Esophagus mucosa (tissue), 1 donor: ENCODE measurements at regions not wholly inside any gene's neighbourhood (a gene's known extent, or its start where the extent isn't known, plus 50 kb on each side); places are given as distances from the start of the nearest gene placed in this dataset.

Source experiments
- ATAC-seq: fragments of 200-7000 bp; cut with Tn5 transposase; one replicate; pipeline ENCODE4 v1.9.1; 2020
- donor health status: DM: yes; HTN: yes; CAD: no.

DNA sequence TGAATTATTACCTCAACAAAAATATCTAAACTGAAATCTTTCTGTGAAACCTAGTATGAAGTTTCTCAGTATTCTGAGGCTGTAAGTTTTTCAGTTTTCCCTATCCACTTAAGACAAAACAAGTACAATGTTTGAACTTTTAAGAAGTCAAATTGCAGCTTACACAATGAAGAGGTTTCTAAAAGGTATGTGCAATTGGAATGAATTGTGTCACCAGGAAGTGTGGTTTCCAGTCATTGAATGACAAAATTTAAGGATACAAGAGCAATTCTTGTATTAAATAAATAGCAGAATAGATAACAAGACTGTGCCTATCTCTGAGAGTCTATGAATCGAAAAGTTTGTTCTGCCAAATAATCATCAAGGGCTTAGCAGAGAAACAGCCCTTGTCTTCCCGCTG, 207.3 kb downstream of the ANKRD50 start:
- no peak for ATAC-seq

DNA sequence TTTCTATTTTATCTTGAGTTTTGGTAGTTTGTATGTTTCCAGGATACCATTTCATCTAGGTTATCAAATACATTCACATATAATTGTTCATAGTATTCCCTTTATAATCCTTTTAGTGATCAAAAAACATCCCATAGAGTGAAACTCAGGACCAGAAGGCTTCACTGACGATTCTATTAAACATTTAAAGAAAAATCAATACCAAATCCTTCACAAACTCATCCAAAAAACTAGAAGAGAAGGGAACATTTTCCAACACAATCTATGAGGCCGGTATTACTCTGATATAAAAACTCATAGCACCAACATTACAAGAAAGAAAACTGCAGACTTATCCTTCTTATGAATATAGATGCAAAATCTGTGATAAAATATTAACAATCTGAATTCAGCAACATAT, 203.4 kb downstream of the ANKRD50 start:
- no peak for ATAC-seq

DNA sequence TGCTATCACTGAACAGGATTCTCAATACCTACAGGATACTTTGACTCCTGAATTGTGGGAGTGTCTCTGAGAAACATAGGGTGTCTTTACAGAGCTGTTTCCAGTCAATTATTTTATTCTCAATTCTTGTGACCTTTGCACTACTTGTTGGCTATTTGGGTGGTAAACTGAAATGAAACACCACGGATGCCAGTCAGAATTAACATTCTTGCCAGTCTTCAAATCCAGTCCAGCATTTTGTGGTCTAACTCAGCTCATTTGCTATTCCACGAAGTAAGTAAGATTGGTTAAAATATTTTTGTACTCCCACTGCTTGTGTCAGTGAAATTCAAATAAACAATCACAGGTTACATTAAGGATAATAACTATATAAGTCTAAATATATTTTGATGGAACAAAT, 197.9 kb downstream of the ANKRD50 start:
- no peak for ATAC-seq

DNA sequence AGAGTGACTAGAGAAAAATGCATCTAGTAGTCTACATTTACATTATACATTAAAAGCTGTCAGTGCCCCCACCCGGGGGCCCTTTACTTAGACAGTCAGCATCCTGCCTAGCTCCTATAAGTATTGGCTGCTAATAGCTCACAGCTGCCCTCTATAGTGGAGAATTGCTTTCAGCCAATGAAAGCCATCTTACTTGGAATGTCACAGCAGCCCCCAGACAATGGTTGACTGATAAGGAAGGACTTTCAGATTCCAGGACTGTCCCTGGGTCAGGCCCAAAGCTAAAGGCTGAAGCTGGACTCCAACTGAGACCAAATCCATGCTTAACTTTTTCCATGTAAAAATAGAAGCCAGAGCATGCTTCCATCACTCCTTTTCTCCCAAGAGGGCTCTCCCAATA, 196.9 kb downstream of the ANKRD50 start:
- ATAC-seq, result no peak

DNA sequence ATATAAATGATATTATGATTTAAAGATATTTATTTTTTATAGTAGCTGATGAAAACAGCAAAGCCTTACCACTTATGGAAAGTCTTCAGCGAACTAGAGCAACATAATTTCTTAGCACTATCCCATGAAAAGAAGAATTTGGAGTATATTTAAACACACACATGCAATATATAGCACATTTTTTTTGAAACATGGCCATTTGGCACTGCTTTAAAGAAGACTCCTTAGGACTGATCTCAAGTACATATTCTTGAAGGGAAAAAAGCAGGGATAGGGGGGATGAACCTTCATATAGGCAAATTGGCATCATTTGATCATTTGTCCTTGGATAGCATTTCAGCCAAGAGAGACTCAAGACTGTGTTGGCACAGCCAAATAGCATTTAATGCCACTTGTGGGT, 193.3 kb downstream of the ANKRD50 start:
- ATAC-seq, result no peak

DNA sequence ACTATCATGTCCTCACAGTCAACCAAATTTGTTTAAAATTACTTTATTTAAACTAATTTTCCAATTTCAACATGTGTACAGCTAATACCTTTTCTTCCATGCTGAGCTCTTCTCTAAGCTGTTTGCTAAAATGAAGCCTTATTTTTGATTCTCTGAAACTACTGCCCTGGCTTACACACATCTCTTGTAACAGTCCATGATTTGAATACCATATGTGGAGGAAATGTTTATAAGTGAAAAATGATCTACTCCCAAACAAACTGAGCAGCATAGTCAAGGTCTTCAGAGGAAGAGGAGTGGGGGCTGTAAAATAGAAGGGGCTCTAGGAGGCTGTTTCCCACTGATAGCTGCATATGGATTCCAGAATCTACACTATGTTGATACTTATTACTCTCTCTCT, 188.7 kb downstream of the ANKRD50 start:
- no peak for ATAC-seq

DNA sequence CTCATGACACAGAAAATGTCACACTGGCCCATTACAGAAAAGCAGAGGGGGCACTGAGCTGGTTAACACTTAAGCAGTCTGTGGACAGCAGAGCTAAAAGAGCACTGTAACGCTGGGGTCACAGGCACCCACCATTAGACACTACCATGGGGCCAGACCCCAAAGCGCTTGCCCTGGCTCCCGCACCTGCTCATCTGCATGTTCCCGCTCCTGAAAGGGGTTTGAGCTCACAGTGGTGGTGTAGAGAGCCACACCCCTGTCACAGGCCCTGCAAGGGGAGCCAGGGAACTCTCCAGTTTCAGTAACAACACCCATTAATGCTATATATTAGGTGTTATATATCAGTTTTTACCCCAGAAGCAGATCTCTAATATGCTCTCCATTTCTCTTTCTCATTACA, 187.0 kb downstream of the ANKRD50 start:
- ATAC-seq, result no peak

DNA sequence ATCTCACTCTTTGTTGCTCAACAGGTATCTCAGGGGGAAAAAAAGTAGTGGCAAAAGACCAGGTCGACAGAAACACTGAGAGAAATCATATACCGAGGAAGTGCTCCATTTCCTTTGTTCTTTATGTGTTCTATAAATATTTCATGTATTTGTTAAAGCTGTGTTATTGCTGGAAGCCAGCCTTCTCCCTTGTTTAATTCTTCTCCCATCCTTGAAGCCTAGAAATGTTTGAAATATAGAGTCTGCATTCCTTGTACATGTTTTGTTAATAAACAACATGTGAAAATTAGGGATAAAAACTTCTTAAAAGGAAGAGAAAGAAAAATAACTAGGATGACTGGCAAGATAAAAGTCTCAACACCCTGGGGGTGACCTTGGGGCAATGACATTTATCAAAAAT, 186.2 kb downstream of the ANKRD50 start:
- ATAC-seq, result no peak

DNA sequence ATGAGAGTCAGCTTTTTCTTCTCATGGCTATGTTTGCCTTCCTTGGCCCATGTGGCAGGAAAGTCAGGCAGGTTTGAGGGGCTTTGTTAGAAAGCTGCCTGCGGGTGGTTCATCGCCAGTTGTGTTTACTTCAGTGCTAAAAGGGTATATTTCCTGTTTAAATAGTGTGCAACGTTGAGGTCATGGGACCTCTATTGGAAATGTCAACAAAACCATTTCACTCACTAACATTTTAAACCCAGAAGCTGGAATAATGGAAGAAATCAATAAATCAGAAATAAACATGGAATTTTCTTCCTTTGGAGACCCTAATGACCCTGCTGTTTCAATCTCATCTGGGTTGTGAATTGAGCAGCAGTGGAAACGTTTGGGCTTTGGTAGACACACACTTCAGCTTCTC, 185.8 kb downstream of the ANKRD50 start:
- no peak for ATAC-seq

DNA sequence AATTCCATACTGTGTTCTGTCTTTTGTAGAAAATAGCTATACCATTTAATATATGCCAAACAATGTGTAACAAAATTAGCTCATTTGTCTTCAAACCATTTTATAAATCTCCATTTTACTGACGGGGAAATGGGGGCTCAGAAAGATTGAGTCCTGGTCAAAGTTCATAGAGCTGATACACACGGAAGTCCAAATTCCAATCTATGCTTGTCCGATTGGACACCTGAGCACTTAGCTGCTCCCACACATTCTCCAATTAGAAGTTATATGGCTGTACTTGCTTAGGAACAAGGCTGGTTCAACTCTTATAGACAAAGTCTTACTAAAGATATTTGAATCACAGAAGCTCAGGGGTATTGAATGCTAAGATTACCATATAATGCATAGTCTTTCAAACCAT, 185.2 kb downstream of the ANKRD50 start:
- no peak for ATAC-seq

DNA sequence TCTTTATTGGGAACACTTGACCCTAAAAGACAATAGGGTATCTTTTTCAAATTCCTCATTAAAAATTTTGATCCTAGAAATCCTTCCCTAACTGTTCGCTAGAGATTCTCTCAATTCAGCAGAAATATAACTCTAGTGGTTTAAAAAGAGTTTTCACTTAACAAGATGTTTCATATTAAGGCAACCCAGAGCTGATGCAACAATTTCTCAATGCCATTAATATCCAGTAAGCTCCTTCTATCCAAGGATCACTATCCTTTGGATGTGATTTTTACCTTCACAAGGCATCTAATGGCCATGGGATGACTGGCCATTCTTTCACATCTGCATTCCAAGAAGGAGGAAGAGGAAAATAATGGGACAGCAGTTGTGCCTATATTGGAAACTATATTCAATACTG, 183.4 kb downstream of the ANKRD50 start:
- no peak for ATAC-seq

DNA sequence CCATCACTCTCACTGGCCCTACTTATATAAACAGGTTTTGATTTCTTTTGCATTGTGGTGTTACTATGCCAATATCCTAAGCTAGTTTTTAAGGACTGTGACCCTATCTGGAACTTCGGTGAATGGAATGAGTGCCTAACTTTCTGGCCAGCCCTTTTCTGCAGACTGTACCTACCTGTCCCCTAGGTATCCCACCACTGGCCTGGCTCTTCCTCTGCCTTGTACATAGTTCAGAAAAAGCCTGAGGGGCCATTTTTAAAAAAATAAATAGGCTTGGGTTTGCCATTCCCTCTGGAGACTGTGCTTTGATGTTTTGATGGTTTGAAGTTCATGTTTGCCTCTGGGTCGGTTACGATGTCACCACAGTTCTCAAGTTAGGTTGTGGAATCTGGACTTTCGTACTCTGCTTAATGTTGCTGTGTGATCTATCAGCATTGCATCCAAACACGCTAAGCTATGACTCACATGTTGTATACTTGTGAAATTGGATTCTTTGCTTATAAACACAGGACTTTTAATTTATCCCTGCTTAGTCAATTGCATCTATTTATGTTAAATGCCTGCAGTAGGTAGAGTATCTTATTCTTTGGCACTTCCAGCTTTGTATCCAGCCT, 182.0 kb downstream of the ANKRD50 start:
- no peak for ATAC-seq

DNA sequence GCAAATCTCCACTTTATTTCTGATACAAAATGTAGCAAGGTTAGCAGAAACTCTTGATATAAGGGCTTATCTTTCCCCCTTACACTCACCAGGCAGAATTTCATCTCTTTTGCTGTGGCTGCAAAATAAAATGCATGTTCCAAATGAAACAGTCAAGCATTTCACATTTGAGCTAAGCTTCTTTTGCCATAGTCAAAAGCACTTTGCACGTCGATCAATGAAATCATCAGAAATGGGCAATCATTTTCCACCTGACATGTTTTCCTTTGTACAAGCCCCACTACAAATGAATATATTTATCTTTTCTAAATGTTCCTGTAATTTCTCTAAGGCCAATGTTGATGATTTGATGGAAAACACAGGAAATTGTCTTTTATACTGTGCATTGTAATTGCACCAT, 178.4 kb downstream of the ANKRD50 start:
- ATAC-seq, result no peak

DNA sequence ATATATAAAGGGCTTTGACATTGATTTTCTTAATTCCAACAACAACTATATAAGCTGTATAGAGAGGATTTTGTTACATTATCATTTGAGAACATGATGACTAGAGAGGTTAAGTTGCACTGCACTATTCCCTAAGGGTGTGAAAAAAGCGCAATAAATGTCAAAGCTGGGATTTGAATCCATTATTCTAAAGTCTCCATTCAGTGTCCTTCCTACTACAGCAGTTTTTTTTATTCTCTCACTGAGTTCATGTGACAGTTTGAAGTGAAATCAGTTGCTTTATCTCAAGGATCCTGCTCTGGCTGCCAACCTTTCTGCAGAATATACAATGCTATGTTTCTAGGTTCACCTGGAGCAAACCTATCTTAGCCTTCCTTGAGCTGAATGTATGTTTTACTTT, 177.5 kb downstream of the ANKRD50 start:
- ATAC-seq, result no peak

DNA sequence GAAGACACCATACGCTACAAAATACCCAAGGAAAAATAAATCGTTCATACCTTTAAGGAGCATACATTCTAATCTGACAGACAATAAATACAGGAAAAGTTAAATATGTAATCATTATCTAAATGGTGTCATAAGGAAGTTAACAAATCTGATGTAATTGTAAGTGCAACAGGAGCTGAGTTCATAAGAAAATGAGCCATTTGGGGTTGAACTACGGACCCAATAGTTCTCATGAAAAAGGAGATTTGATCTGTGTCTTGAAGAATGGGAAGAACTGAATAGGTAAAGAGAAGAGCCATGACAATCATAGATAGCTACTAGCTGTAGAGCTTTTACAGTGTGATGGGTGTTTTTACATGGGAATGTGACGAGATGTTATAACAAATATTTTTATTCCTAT, 175.6 kb downstream of the ANKRD50 start:
- no peak for ATAC-seq

DNA sequence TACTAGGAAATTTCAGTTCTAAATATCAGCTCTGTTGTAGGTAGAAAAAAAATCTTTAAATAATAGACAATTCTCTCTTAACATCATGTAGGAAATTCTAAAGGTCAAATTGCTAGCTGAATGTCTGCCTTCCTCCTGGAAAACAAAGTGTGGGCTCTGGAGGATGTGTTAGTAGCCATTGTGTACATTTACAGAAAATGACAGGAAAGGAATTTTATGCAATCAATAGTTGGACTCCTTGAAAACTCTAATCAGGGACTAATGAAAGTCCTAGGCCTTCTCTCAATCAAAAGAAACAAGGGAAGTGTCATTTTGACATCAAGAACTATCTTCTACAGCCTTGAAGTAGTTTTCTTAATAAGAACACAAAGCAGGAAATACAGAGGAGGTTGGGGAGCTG, 174.6 kb downstream of the ANKRD50 start:
- no peak for ATAC-seq

DNA sequence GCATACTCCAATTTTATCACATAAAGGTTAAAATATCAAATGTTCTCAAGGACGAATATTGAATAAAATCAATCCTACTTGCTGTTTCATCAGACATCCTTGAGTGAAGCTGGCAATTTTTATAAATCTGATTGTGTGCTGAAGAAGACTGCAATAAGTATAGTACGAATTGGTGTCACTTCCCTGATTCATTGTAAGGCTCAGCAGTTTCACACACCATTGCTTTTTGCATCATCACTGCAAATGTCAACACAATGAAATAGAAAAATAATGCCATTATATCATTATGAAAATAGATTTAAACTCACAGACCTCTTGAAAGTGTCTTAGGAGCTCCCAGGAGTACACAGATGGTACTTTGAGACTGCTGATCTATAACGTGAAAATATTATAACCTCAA, 172.5 kb downstream of the ANKRD50 start:
- no peak for ATAC-seq

DNA sequence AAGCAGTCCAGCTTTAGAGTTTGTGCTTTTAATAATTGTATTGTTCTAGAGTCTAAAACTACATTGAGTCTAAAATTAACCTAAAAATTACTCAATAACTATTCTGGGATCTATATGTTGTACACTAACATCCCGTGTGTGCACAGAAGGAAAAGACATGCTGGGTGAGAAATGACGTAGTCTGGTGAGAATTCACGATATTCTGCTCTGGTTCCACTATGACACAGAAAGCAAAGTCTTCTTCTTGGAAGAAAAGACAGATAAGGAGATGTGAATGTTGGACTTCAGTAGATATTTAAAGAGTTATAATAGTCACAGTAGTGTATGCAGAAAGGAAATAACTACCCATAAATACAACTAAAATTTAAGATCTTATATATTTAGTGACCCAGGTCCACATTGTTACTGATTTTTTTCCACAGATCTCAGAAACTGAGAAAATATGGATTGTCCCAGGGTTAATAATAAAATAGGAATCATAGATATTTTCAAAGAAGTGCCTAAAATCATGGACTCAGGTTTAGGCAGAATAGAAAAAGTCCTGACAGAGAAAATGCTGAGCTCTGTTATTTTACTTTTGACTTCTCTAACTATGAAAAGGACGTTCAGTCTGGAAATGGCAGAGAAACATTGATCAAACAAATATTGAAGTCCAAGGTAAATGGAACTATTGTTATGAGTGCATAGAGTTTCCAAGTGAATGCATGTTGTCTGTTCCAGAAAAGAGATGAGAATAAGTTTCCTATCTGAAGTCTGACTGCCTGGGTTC, 170.7 kb downstream of the ANKRD50 start:
- ATAC-seq, result no peak

DNA sequence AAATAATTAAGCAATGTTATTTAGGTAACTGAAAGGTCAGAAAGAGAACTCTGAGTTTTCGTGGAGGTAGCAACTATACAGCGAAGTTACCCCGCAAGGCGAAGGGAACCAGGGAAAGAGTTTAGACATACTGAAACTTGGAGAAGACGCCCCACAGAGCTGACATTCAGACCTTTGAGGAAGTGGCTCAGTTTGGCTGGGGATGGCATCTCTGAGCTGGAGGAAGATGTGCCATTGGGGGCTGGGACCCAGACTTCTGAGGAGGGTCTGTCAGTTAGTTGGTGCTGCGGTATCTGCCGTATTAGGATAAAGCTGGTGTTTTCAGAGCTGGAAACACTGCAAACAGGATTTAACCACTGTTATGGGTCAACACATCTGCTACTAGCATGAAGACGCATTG, 156.6 kb downstream of the ANKRD50 start:
- no peak for ATAC-seq

DNA sequence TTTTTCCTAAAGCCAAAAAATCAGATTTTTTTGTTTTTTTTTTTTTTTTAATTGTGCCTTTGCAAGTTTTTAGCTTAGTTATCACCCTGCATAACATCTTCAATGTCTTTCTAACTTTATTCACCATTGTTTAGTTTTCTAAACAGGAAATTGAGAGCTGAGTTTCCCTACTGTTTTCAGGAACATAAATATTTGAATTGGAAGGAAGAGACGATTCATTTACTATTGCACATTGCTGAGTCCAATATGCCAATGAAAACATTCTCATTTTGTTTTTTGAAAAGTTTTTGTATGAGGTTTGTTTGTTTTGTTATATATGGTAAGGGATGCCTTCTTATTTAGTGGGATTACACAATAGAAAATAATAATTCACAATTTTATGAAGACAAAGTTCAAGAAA, 148.4 kb downstream of the ANKRD50 start:
- no peak for ATAC-seq

DNA sequence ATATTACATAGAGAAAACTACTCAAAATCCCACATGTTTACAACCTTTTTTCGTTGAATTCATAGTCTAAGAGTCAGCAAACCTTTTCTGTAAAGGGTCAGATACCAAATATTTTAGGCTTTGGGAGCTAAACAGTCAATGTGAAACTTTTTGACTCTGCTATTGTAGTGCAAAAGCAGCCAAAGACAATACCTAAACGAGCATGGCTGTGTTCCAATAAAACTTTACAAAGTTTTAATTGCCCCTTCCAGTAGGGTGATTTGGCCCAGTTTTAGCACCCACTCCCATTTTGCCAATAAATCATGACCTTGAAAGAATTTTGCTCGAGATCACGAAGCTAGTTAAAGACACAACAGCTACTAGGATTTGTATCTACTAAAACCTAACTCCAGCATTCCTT, 147.2 kb downstream of the ANKRD50 start:
- no peak for ATAC-seq

DNA sequence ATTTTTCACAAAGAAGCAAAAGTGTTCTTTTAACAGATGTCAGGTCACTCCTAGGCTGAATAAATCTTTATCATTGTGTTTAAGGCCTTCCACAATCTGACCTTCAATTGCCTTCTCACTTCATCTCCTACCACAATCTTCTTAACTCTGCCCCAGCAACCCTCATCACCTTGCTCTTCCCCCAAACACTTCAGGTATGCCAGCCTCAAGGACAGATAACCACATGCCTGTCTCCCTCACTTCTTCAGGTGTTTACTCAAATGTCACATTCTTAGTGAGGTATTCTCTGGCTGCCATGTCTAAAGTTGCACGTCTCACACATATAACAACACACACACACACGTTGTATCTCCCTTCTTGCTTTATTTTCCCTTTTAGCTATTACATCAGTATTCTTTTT, 146.5 kb downstream of the ANKRD50 start:
- no peak for ATAC-seq

DNA sequence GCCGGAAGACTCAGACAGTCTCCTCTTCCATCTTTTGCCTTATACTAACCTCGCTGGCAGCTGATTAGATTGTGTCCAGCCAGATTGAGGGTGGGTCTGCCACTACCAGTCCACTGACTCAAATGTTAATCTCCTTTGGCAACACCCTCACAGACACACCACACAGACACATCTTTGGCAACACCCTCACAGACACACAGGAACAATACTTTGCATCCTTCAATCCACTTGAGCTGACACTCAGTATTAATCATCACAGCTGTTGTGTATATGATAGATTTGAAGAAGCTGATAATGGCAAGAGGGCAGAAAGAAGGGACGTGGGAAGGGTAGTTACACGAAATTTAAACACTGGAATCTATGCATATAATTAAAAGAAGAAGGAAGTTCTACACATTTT, 139.5 kb downstream of the ANKRD50 start:
- no peak for ATAC-seq

DNA sequence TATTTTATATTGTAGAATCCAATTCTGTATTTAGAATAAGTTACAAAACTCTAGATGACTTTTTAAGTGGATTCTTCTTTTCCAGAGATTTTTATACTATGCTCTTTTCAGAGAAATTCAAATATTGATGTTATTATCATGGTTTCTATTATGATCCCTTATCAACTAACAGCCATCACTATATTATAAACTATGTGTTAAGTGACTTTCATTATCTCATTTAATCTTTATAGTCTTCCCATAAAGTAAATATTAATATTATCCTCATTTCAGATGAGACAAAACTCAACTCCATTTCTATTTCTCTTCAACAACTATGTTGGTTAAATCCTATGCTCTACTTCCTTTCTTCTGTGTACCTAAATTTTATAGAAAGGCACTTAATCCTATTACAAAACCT, 132.6 kb downstream of the ANKRD50 start:
- ATAC-seq, result no peak

DNA sequence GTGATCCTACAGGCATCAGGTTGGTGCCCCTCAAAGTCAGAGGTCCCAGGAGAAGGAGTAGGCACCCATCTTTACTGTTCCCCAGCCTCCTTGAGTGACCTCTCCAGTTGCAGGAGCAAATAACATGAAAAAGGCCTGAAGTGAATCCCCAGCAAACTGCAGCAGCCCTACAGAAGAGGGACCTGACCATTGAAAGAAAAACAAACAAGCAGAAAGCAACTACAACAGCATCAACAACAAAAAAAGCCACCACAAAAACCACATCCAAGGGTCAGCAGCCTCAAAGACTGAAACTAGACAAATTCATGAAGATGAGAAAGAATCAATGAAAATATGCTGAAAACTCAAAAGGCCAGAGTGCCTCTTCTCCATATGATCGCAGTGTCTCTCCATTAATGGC, 128.7 kb downstream of the ANKRD50 start:
- ATAC-seq, result no peak
